WTC11 (cell line): ENCODE measurements at regions not wholly inside any gene's neighbourhood (a gene's known extent, or its start where the extent isn't known, plus 50 kb on each side); places are given as distances from the start of the nearest gene placed in this dataset.

ENCODE experiments used
- ATAC-seq: fragments of 200-7000 bp; cut with Tn5 transposase; 2 replicates; pipeline ENCODE4 v1.10.0; 2021; ENCODE audit warnings: mild to moderate bottlenecking, moderate library complexity
- CTCF ChIA-PET: fragments of 300-600 bp; sonication (Branson Sonifier 250); formaldehyde crosslinking; loops from one replicate; lab custom pipeline; 2021; ENCODE audit warnings: antibody characterized with exemption; lab: Charles Lee
- POLR2A ChIA-PET: fragments of 350-600 bp; sonication (Branson Sonifier 250); formaldehyde crosslinking; loops from one replicate; lab custom pipeline; 2021; ENCODE audit warnings: antibody characterized with exemption; lab: Charles Lee
- DNase-seq: peaks from one replicate; pipeline ENCODE4 v3.0.0; 2021; ENCODE audit warnings: low spot score
- H3K27ac Mint-ChIP-seq: 2 replicates; pipeline ENCODE4 v1.8.0; 2021; ENCODE audit warnings: mixed read lengths
- H3K27me3 Mint-ChIP-seq: 2 replicates; pipeline ENCODE4 v1.8.0; 2021; ENCODE audit warnings: low read depth, mild to moderate bottlenecking, moderate library complexity, mixed read lengths
- H3K36me3 Mint-ChIP-seq: 2 replicates; pipeline ENCODE4 v1.8.0; 2021; ENCODE audit warnings: mixed read lengths
- H3K4me1 Mint-ChIP-seq: 2 replicates; pipeline ENCODE4 v1.8.0; 2022; ENCODE audit warnings: mixed read lengths
- H3K4me3 Mint-ChIP-seq: 2 replicates; pipeline ENCODE4 v1.8.0; 2021; ENCODE audit warnings: mild to moderate bottlenecking, moderate library complexity, mixed read lengths
- H3K9me3 Mint-ChIP-seq: 2 replicates; pipeline ENCODE4 v1.8.0; 2021; ENCODE audit warnings: mixed read lengths
- ATF1 ChIP-seq: sonication (generic); formaldehyde crosslinking; IDR thresholded peaks from 2 replicates; pipeline ENCODE4 v1.8.1; 2023; ENCODE audit warnings: mild to moderate bottlenecking, moderate library complexity, missing genetic modification reagents
- E2F5 ChIP-seq: sonication (generic); formaldehyde crosslinking; IDR thresholded peaks from 2 replicates; pipeline ENCODE4 v1.8.1; 2022; ENCODE audit warnings: mild to moderate bottlenecking, moderate library complexity, missing genetic modification reagents
- EMX1 ChIP-seq: fragments of 250-450 bp; sonication (Bioruptor Pico); IDR thresholded peaks from 2 replicates; pipeline ENCODE4 v1.8.0; 2021; ENCODE audit warnings: mild to moderate bottlenecking
- ESRRA ChIP-seq: sonication (generic); formaldehyde crosslinking; IDR thresholded peaks from 2 replicates; pipeline ENCODE4 v1.8.1; 2022; ENCODE audit warnings: mild to moderate bottlenecking, missing genetic modification reagents, borderline replicate concordance
- FOXP1 ChIP-seq: sonication (generic); formaldehyde crosslinking; IDR thresholded peaks from 2 replicates; pipeline ENCODE4 v1.8.0; 2022; ENCODE audit warnings: missing genetic modification reagents, mild to moderate bottlenecking, moderate library complexity, borderline replicate concordance
- GABPB1 ChIP-seq: sonication (generic); formaldehyde crosslinking; IDR thresholded peaks from 2 replicates; pipeline ENCODE4 v1.8.1; 2023; ENCODE audit warnings: mild to moderate bottlenecking, missing genetic modification reagents
- MAX ChIP-seq: sonication (generic); formaldehyde crosslinking; IDR thresholded peaks from 2 replicates; pipeline ENCODE4 v1.8.0; 2022; ENCODE audit warnings: mild to moderate bottlenecking, missing genetic modification reagents
- MLX ChIP-seq: sonication (generic); formaldehyde crosslinking; IDR thresholded peaks from 2 replicates; pipeline ENCODE4 v1.8.1; 2023; ENCODE audit warnings: mild to moderate bottlenecking, missing genetic modification reagents, moderate library complexity
- NFATC4 ChIP-seq: fragments of 250-450 bp; sonication (Bioruptor Pico); IDR thresholded peaks from 2 replicates; pipeline ENCODE4 v1.9.0; 2021; ENCODE audit warnings: mild to moderate bottlenecking
- NFE2L1 ChIP-seq: sonication (generic); formaldehyde crosslinking; IDR thresholded peaks from 2 replicates; pipeline ENCODE4 v1.8.1; 2023; ENCODE audit warnings: missing genetic modification reagents
- NFYB ChIP-seq: sonication (generic); formaldehyde crosslinking; conservative IDR thresholded peaks from 2 replicates; pipeline ENCODE4 v1.8.0; 2022; ENCODE audit warnings: low read depth, missing genetic modification reagents
- OVOL2 ChIP-seq: fragments of 250-450 bp; sonication (Bioruptor Pico); IDR thresholded peaks from 2 replicates; pipeline ENCODE4 v1.9.0; 2021; ENCODE audit warnings: mild to moderate bottlenecking, borderline replicate concordance
- PREB ChIP-seq: sonication (generic); formaldehyde crosslinking; IDR thresholded peaks from 2 replicates; pipeline ENCODE4 v1.8.1; 2022; ENCODE audit warnings: mild to moderate bottlenecking, missing genetic modification reagents, moderate library complexity, borderline replicate concordance
- RELA ChIP-seq: sonication (generic); formaldehyde crosslinking; IDR thresholded peaks from 2 replicates; pipeline ENCODE4 v1.8.1; 2022; ENCODE audit warnings: missing genetic modification reagents, mild to moderate bottlenecking, borderline replicate concordance
- STAT6 ChIP-seq: sonication (generic); formaldehyde crosslinking; conservative IDR thresholded peaks from 2 replicates; pipeline ENCODE4 v1.8.1; 2023; ENCODE audit warnings: mild to moderate bottlenecking, low read depth, missing genetic modification reagents, moderate library complexity
- TEAD4 ChIP-seq: sonication (generic); formaldehyde crosslinking; IDR thresholded peaks from 2 replicates; pipeline ENCODE4 v1.8.0; 2022; ENCODE audit warnings: mild to moderate bottlenecking, missing genetic modification reagents
- USF1 ChIP-seq: sonication (generic); formaldehyde crosslinking; IDR thresholded peaks from 2 replicates; pipeline ENCODE4 v1.8.0; 2022; ENCODE audit warnings: mild to moderate bottlenecking, missing genetic modification reagents
- ZMAT4 ChIP-seq: fragments of 250-450 bp; sonication (Bioruptor Pico); IDR thresholded peaks from 2 replicates; pipeline ENCODE4 v1.9.0; 2021; ENCODE audit warnings: mild to moderate bottlenecking
- ZNF232 ChIP-seq: sonication (generic); formaldehyde crosslinking; IDR thresholded peaks from 2 replicates; pipeline ENCODE4 v1.8.0; 2022; ENCODE audit warnings: mild to moderate bottlenecking, missing genetic modification reagents
- ZNF317 ChIP-seq: sonication (generic); formaldehyde crosslinking; IDR thresholded peaks from 2 replicates; pipeline ENCODE4 v1.8.1; 2023; ENCODE audit warnings: low read depth, mild to moderate bottlenecking, moderate library complexity, missing genetic modification reagents, borderline replicate concordance
- ZNF396 ChIP-seq: fragments of 250-450 bp; sonication (Bioruptor Pico); IDR thresholded peaks from 2 replicates; pipeline ENCODE4 v1.8.0; 2021; ENCODE audit warnings: mild to moderate bottlenecking, moderate library complexity, borderline replicate concordance
- ZNF512 ChIP-seq: sonication (generic); formaldehyde crosslinking; IDR thresholded peaks from 2 replicates; pipeline ENCODE4 v1.8.1; 2022; ENCODE audit warnings: missing genetic modification reagents, borderline replicate concordance
- ZNF532 ChIP-seq: fragments of 250-450 bp; sonication (Bioruptor Pico); IDR thresholded peaks from 2 replicates; pipeline ENCODE4 v1.9.0; 2021; ENCODE audit warnings: mild to moderate bottlenecking, borderline replicate concordance
- ZNF671 ChIP-seq: fragments of 250-450 bp; sonication (Bioruptor Pico); IDR thresholded peaks from 2 replicates; pipeline ENCODE4 v1.8.0; 2021; ENCODE audit warnings: mild to moderate bottlenecking

- ChIA-PET CTCF (no interaction called here), POLR2A (no interaction called here)
- DNase-seq (no peak), ATAC-seq (no peak)
- H3K27me3 Mint-ChIP-seq, result peaks cover 4% of the 10 kb centered on the region; the same call in 1 of the 2 replicates
- peaks cover 64% of the 10 kb centered on the region for H3K9me3 Mint-ChIP-seq
- TF ChIP-seq EMX1 (CRISPR knock-in tag), result no peak
- no peak for TF ChIP-seq PREB (CRISPR knock-in tag)
- TF ChIP-seq ZMAT4 (CRISPR knock-in tag), result no peak
- no peak for TF ChIP-seq ESRRA
- TF ChIP-seq E2F5 (CRISPR knock-in tag), result no peak
- TF ChIP-seq ZNF396 (CRISPR knock-in tag), result no peak
- TF ChIP-seq GABPB1 (CRISPR knock-in tag), result no peak
- no peak for TF ChIP-seq MLX
- no peak for TF ChIP-seq NFATC4
- no peak for TF ChIP-seq ZNF232
- TF ChIP-seq USF1, result no peak
- TF ChIP-seq NFYB (CRISPR knock-in tag), result no peak
- no peak for TF ChIP-seq OVOL2 (CRISPR knock-in tag)
- TF ChIP-seq TEAD4 (CRISPR knock-in tag), result no peak
- no peak for TF ChIP-seq ZNF317 (CRISPR knock-in tag)
- no peak for TF ChIP-seq ATF1 (CRISPR knock-in tag)
- TF ChIP-seq ZNF512 (CRISPR knock-in tag), result no peak
- no peak for TF ChIP-seq MAX (CRISPR knock-in tag)
- no peaks in the 10 kb centered on the region for H3K4me1 Mint-ChIP-seq
- peaks cover 60% of the 10 kb centered on the region for H3K36me3 Mint-ChIP-seq
- H3K4me3 Mint-ChIP-seq, result no peak overlapping the region
- H3K27ac Mint-ChIP-seq, result no peak overlapping the region
Observed at GRCh38 chr2:5537180-5537688, 154.9 kb upstream of the SOX11 start.

- Mint-ChIP-seq H3K36me3 (peaks cover 60% of the 10 kb centered on the region), H3K4me3 (no peak overlapping the region), H3K27ac (no peak overlapping the region), H3K4me1 (no peaks in the 10 kb centered on the region), H3K9me3 (peaks cover 64% of the 10 kb centered on the region), H3K27me3 (peaks cover 6% of the 10 kb centered on the region; the same call in 1 of the 2 replicates)
- ATAC-seq (no peak), DNase-seq (no peak)
- POLR2A ChIA-PET, result no interaction called here
- CTCF ChIA-PET, result no interaction called here
- no peak for TF ChIP-seq ZNF671 (CRISPR knock-in tag)
- TF ChIP-seq FOXP1 (CRISPR knock-in tag), result no peak
- TF ChIP-seq RELA, result no peak
- TF ChIP-seq ZNF532, result no peak
- no peak for TF ChIP-seq NFE2L1 (CRISPR knock-in tag)
- no peak for TF ChIP-seq STAT6 (CRISPR knock-in tag)
Observed at GRCh38 chr2:5538313-5538712, 153.9 kb upstream of the SOX11 start.
